Colonic mucosa (tissue), 4 donors: ENCODE measurements at regions not wholly inside any gene's neighbourhood (a gene's known extent, or its start where the extent isn't known, plus 50 kb on each side); places are given as distances from the start of the nearest gene placed in this dataset.
"Not testable (repeated sequence)": the region's sequence is repeated elsewhere in the genome, so short reads cannot be mapped to it uniquely, and the experiment has no call there.

Experiments
- DNase-seq: peaks from one replicate; pipeline ENCODE4 v3.0.0-alpha.2; 2020
- H3K27ac ChIP-seq: fragments of 200-600 bp; one replicate; pipeline ENCODE4 v1.8.0; 2021
- H3K27me3 ChIP-seq: fragments of 200-600 bp; one replicate; pipeline ENCODE4 v1.8.0; 2021
- H3K36me3 ChIP-seq: fragments of 200-600 bp; one replicate; pipeline ENCODE4 v1.8.0; 2021
- H3K4me1 ChIP-seq: fragments of 200-600 bp; one replicate; pipeline ENCODE4 v1.8.0; 2021; ENCODE audit warnings: mild to moderate bottlenecking
- H3K4me3 ChIP-seq: fragments of 200-600 bp; one replicate; pipeline ENCODE4 v1.8.0; 2021
- H3K9ac ChIP-seq, 2 donors: one replicate each; pipeline ENCODE4 v1.7.0; 2013; ENCODE audit warnings: control low read depth in 2 of 2, low read depth in 2 of 2, low read length in 2 of 2
- H3K9me3 ChIP-seq: fragments of 200-600 bp; one replicate; pipeline ENCODE4 v1.8.0; 2021
- CTCF ChIP-seq: fragments of 200-600 bp; IDR thresholded peaks from one replicate; pipeline ENCODE4 v1.8.0; 2022; ENCODE audit warnings: antibody characterized with exemption, mild to moderate bottlenecking
- intact Hi-C: fragments of 100-400 bp; cut with DNase I; formaldehyde crosslinking; loops from one replicate; pipeline ENCODE4 v1.14.1; 2022
- donor health status: healthy.
- donor health status: DM: no; HTN: no; CAD: no.
- donor health status: DM: no; HTN: no; CAD: no.

GRCh38 chr16:9345046-9345445 lies 253.6 kb downstream of the HAPSTR1 start:
- intact Hi-C loops: no loop called here
- Histone ChIP-seq H3K9me3 (no peaks in the 10 kb centered on the region), H3K36me3 (no peaks in the 10 kb centered on the region)

DNA sequence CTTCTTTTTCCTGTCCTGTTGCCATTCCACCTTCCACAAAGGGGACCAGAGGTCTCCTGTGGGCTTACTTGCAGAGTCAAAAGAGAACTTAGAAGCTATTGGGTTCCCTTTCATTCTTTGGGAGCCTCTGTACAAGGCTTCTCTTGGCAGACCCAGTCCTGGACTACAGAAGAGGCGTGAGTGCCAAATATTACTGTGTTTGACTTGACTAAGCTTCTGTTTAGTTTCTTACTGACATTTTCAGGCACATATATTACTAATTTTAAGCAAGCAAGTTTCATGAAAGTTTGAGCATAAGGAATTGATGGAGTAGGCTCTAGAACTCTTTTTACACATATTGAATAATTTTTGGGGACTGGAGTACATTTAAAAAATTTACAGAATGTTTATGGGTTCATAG lies 254.4 kb downstream of the HAPSTR1 start:
- Histone ChIP-seq H3K4me3 (no peak overlapping the region), H3K9ac (no peak overlapping the region), H3K4me1 (no peaks in the 10 kb centered on the region), H3K36me3 (no peaks in the 10 kb centered on the region), H3K27me3 (no peaks in the 10 kb centered on the region), H3K27ac (no peak overlapping the region), H3K9me3 (no peaks in the 10 kb centered on the region)
- no peak for TF ChIP-seq CTCF
- DNase-seq: no peak
- intact Hi-C loops: no loop called here

More at GRCh38 chr16:9345046-9345445, 253.6 kb downstream of the HAPSTR1 start:
- no peaks in the 10 kb centered on the region for H3K4me1 ChIP-seq
- no peak for TF ChIP-seq CTCF
- H3K4me3 ChIP-seq: no peak overlapping the region
- H3K27me3 ChIP-seq: no peaks in the 10 kb centered on the region
- no peak overlapping the region for H3K9ac ChIP-seq
- no peak overlapping the region for H3K27ac ChIP-seq
- DNase-seq: no peak

DNA sequence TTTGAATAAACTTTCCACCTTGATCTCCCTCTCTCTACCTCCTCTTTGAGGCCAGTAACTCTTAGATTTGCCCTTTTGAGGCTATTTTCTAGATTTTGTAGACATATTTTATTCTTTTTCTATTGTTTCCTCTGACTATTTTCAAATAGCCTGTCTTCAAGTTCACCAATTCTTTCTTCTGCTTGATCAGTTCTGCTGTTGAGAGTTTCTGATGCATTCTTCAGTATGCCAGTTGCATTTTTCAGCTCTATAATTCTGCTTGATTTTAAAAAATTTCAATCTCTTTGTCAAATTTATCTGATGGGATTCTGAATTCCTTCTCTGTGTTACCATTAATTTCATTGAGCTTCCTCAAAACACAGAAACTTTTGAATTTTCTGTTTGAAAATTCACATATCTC lies 257.5 kb downstream of the HAPSTR1 start:
- H3K9me3 ChIP-seq: no peaks in the 10 kb centered on the region
- H3K27ac ChIP-seq: no peak overlapping the region
- intact Hi-C loops: no loop called here
- no peak for DNase-seq
- H3K27me3 ChIP-seq: no peaks in the 10 kb centered on the region
- no peak overlapping the region for H3K4me3 ChIP-seq
- no peak overlapping the region for H3K9ac ChIP-seq
- no peak for TF ChIP-seq CTCF
- no peaks in the 10 kb centered on the region for H3K4me1 ChIP-seq
- H3K36me3 ChIP-seq: no peaks in the 10 kb centered on the region

DNA sequence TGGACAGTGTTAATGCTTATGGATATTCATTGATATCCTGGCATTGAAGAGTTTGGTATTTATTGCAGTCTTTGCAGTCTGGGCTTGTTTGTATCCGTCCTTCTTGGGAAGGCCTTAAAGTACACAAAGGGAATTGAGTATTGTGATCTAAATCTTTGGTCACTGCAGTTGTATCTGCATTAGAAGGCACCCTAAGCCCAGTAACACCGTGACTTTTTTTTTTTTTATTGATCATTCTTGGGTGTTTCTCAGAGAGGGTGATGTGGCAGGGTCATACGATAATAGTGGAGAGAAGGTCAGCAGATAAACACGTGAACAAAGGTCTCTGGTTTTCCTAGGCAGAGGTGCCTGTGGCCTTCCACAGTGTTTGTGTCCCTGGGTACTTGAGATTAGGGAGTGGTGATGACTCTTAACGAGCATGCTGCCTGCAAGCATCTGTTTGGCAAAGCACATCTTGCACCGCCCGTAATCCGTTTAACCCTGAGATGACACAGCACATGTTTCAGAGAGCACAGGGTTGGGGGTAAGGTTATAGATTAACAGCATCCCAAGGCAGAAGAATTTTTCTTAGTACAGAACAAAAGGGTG lies 258.0 kb downstream of the HAPSTR1 start:
- intact Hi-C loops, H3K4me3 ChIP-seq, H3K9me3 ChIP-seq, DNase-seq, H3K4me1 ChIP-seq, H3K36me3 ChIP-seq, H3K27me3 ChIP-seq, H3K27ac ChIP-seq, H3K9ac ChIP-seq: not testable (repeated sequence)

DNA sequence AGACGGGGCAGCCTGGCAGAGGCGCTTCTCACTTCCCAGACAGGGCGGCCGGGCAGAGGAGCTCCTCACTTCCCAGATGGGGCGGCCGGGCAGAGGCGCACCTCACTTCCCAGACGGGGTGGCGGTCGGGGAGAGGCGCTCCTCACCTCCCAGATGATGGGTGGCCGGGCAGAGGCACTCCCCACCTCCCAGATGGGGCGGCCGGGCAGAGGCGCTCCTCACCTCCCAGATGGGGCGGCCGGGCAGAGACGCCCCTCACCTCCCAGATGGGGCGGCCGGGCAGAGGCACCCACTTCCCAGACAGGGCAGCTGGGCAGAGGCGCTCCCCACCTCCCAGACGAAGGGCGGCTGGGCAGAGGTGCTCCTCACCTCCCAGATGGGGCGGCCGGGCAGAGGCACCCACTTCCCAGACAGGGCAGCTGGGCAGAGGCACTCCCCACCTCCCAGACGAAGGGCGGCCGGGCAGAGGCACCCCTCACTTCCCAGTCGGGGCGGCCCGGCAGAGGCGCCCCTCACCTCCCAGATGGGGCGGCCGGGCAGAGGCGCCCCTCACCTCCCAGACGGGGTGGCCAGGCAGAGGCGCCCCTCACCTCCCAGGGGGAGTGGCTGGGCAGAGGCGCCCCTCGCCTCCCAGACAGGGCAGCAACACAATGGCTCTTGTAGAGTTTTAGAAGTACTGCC lies 258.8 kb downstream of the HAPSTR1 start:
- H3K4me1 ChIP-seq, H3K36me3 ChIP-seq, H3K9ac ChIP-seq, intact Hi-C loops, H3K27ac ChIP-seq, DNase-seq, H3K4me3 ChIP-seq, H3K9me3 ChIP-seq, H3K27me3 ChIP-seq: not testable (repeated sequence)

DNA sequence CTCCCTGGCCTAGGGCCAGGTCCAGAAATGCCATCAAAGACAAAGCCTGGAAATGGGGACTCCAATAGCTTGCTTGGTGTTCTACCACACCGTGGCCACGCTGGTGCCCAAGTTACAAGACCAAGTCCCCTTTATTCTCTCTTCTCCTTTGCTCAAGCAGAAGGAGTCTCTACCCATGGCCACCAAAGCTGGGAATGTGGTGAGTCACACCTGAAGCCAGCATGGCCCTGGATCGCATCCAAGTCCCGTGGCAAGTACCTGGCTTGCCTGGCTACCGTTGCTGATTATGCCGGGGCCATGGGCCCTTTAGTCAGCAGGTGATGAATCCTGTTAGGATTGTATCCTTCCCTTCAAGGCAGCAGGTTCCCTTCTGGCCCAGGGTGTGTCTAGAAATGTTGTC lies 260.0 kb downstream of the HAPSTR1 start:
- Histone ChIP-seq H3K4me1 (no peaks in the 10 kb centered on the region), H3K9me3 (no peaks in the 10 kb centered on the region), H3K4me3 (no peak overlapping the region), H3K27me3 (no peaks in the 10 kb centered on the region), H3K36me3 (no peaks in the 10 kb centered on the region), H3K9ac (no peak overlapping the region), H3K27ac (no peak overlapping the region)
- DNase-seq: peak; percentile 46
- no peak for TF ChIP-seq CTCF
- intact Hi-C loops: no loop called here
